Chondrocyte (in vitro differentiated cells): ENCODE measurements at regions not wholly inside any gene's neighbourhood (a gene's known extent, or its start where the extent isn't known, plus 50 kb on each side); places are given as distances from the start of the nearest gene placed in this dataset.

Source experiments
- DNase-seq: peaks from one replicate; pipeline ENCODE4 v3.0.0; 2021; ENCODE audit warnings: mixed read lengths, low spot score
- H3K27ac Mint-ChIP-seq: one replicate; pipeline ENCODE4 v1.8.0; 2021; ENCODE audit warnings: mild to moderate bottlenecking, moderate library complexity, mixed read lengths; ENCODE audit not compliant: unreplicated experiment
- H3K27me3 Mint-ChIP-seq: 2 replicates; pipeline ENCODE4 v1.8.0; 2021; ENCODE audit warnings: low read depth, mixed read lengths
- H3K36me3 Mint-ChIP-seq: 2 replicates; pipeline ENCODE4 v1.8.0; 2021; ENCODE audit warnings: low read depth, mixed read lengths
- H3K4me1 Mint-ChIP-seq: 2 replicates; pipeline ENCODE4 v1.8.0; 2021; ENCODE audit warnings: low read depth, mild to moderate bottlenecking, mixed read lengths
- H3K4me3 Mint-ChIP-seq: one replicate; pipeline ENCODE4 v1.8.0; 2021; ENCODE audit warnings: mild to moderate bottlenecking, moderate library complexity, mixed read lengths; ENCODE audit not compliant: unreplicated experiment
- H3K9me3 Mint-ChIP-seq: 2 replicates; pipeline ENCODE4 v1.8.0; 2021; ENCODE audit warnings: low read depth, mixed read lengths
- CTCF ChIP-seq: fragments of 200-600 bp; sonication (generic); IDR thresholded peaks from 2 replicates; pipeline ENCODE4 v1.5.0; 2021; ENCODE audit warnings: antibody characterized with exemption, mild to moderate bottlenecking, moderate library complexity

GRCh38 chr2:226515344-226516055, 284.1 kb downstream of the IRS1 start:
- DNase-seq: no peak
- no peak for TF ChIP-seq CTCF

GRCh38 chr2:226514895-226515294, 284.7 kb downstream of the IRS1 start:
- no peak for DNase-seq
- Mint-ChIP-seq H3K27me3 (no peaks in the 10 kb centered on the region), H3K36me3 (no peaks in the 10 kb centered on the region), H3K27ac (no peak overlapping the region), H3K9me3 (peaks cover 4% of the 10 kb centered on the region), H3K4me1 (peaks cover 20% of the 10 kb centered on the region), H3K4me3 (no peak overlapping the region)
- no peak for TF ChIP-seq CTCF

More at GRCh38 chr2:226515344-226516055, 284.1 kb downstream of the IRS1 start:
- Mint-ChIP-seq H3K36me3 (no peaks in the 10 kb centered on the region), H3K4me3 (no peak overlapping the region), H3K4me1 (peaks cover 20% of the 10 kb centered on the region), H3K27me3 (no peaks in the 10 kb centered on the region), H3K9me3 (peaks cover 4% of the 10 kb centered on the region), H3K27ac (no peak overlapping the region)

GRCh38 chr2:226511311-226511710, 288.3 kb downstream of the IRS1 start:
- H3K27me3 Mint-ChIP-seq: no peaks in the 10 kb centered on the region
- H3K4me1 Mint-ChIP-seq: peaks cover 38% of the 10 kb centered on the region
- H3K9me3 Mint-ChIP-seq: no peaks in the 10 kb centered on the region
- no peak overlapping the region for H3K27ac Mint-ChIP-seq
- no peak for DNase-seq
- no peak overlapping the region for H3K4me3 Mint-ChIP-seq
- no peaks in the 10 kb centered on the region for H3K36me3 Mint-ChIP-seq
- no peak for TF ChIP-seq CTCF

- Mint-ChIP-seq H3K9me3 (no peaks in the 10 kb centered on the region), H3K36me3 (no peaks in the 10 kb centered on the region), H3K27me3 (no peaks in the 10 kb centered on the region), H3K4me1 (peaks cover 24% of the 10 kb centered on the region), H3K27ac (peak overlapping the region; percentile 45), H3K4me3 (no peak overlapping the region)
- DNase-seq: no peak
- TF ChIP-seq CTCF: no peak
These were observed 290.9 kb downstream of the IRS1 start for GRCh38 chr2:226508683-226509082.

- no peak overlapping the region for H3K27ac Mint-ChIP-seq
- TF ChIP-seq CTCF: no peak
- DNase-seq: no peak
- no peaks in the 10 kb centered on the region for H3K27me3 Mint-ChIP-seq
- no peaks in the 10 kb centered on the region for H3K36me3 Mint-ChIP-seq
- no peaks in the 10 kb centered on the region for H3K9me3 Mint-ChIP-seq
- peaks cover 24% of the 10 kb centered on the region for H3K4me1 Mint-ChIP-seq
- no peak overlapping the region for H3K4me3 Mint-ChIP-seq
These were observed 291.6 kb downstream of the IRS1 start for GRCh38 chr2:226508005-226508404.
